ENCODE measurements at regions not wholly inside any gene's neighbourhood (a gene's known extent, or its start where the extent isn't known, plus 50 kb on each side); places are given as distances from the start of the nearest gene placed in this dataset.
"Not testable (repeated sequence)": the region's sequence is repeated elsewhere in the genome, so short reads cannot be mapped to it uniquely, and the experiment has no call there.

DNA sequence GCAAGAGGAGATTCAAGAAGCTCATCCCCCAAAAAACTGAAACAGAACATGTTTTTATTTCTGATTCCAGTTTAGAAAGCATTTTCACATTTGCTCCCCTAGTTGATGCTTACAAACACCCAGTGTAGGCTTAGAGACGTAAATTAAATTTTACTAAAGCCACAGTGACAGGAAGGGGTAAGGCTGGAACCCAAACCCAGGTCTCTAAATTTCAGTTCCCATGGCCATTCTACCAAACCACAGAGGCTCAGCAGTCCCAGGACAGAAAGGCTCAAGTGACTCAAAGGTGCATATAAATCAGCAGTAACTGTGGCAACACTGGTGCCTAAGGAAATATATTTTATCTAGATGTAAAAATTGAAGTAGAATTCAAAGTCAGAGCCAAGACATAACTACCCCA, 128.7 kb downstream of the CEP120 start:
- Mint-ChIP-seq H3K27me3 (peaks cover 6% of the 10 kb centered on the region), H3K27ac (no peak overlapping the region), H3K4me1 (no peaks in the 10 kb centered on the region), H3K9me3 (no peaks in the 10 kb centered on the region), H3K4me3 (no peak overlapping the region), H3K36me3 (ENCODE audit: low read depth) (no peaks in the 10 kb centered on the region)
- POLR2A ChIA-PET = no interaction called here
- CTCF ChIA-PET = no interaction called here
- no peak for DNase-seq

DNA sequence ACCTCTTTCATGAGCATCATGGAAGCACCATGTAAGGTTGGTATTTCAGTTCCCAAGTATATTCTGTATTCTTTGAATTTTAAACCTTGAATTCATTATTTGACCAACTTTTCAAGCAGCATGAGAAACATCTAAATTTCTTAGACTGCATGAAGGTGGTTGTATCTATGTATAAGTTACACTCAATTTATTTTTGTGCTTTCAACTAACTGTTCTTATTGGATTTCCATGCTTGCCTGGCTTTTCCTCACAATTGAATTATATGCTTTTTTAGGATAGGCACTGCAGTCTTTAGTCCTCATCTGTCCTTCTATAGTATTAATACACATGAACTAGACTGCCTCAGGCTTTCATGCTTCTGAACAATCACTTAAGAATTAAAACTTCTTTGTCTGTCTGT, 134.0 kb downstream of the CEP120 start:
- CTCF ChIA-PET = no interaction called here
- DNase-seq = no peak
- POLR2A ChIA-PET = no interaction called here
- no peak overlapping the region for H3K27ac Mint-ChIP-seq
- H3K27me3 Mint-ChIP-seq = peaks cover 27% of the 10 kb centered on the region
- no peaks in the 10 kb centered on the region for H3K36me3 Mint-ChIP-seq (ENCODE audit: low read depth)
- H3K9me3 Mint-ChIP-seq = no peaks in the 10 kb centered on the region
- H3K4me3 Mint-ChIP-seq = no peak overlapping the region
- H3K4me1 Mint-ChIP-seq = no peaks in the 10 kb centered on the region

DNA sequence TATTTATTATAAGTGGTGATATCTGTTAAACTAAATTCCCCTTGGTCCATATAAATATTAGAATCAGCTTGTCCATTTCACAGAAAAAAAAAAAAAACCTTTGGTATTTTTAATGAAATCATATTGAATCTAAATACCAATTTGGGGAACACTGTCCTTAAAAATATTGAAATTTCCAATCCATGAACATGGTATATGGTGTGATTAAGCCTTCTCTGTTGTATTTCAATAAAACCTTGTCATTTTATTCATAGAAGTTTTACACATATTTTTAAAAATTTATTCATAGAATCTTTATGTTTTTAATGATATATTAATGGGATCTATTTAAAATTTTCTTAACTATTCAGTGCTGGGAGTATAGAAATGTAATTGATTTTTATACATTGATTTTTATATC, 135.3 kb downstream of the CEP120 start:
- Mint-ChIP-seq H3K36me3 (ENCODE audit: low read depth) (no peaks in the 10 kb centered on the region), H3K9me3 (no peaks in the 10 kb centered on the region), H3K4me3 (no peak overlapping the region), H3K4me1 (no peaks in the 10 kb centered on the region), H3K27me3 (peaks cover 35% of the 10 kb centered on the region), H3K27ac (no peak overlapping the region)
- CTCF ChIA-PET = no interaction called here
- POLR2A ChIA-PET = no interaction called here
- no peak for DNase-seq

DNA sequence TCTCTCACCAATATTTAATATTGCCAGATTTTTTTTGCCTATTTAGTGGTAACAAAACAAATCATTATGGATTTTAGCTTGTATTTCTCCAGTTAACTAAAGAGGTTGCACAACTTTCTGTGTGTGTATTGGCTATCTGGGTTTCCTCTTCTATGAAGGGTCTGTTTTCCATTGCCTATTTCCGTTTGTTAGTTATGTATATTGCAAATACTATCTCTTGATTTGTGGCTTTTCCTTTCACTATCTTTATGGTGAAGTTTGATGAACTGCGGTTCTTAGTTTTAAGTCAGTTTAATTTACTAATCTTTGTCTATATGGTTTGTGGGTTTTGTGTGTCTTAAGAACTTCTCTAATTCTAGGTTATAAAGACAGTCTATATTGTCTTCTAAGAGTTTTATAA, 136.3 kb downstream of the CEP120 start:
- Mint-ChIP-seq H3K27me3 (peaks cover 39% of the 10 kb centered on the region), H3K9me3 (no peaks in the 10 kb centered on the region), H3K4me3 (no peak overlapping the region), H3K4me1 (no peaks in the 10 kb centered on the region), H3K36me3 (ENCODE audit: low read depth) (no peaks in the 10 kb centered on the region), H3K27ac (no peak overlapping the region)
- ChIA-PET POLR2A (no interaction called here), CTCF (no interaction called here)
- no peak for DNase-seq

DNA sequence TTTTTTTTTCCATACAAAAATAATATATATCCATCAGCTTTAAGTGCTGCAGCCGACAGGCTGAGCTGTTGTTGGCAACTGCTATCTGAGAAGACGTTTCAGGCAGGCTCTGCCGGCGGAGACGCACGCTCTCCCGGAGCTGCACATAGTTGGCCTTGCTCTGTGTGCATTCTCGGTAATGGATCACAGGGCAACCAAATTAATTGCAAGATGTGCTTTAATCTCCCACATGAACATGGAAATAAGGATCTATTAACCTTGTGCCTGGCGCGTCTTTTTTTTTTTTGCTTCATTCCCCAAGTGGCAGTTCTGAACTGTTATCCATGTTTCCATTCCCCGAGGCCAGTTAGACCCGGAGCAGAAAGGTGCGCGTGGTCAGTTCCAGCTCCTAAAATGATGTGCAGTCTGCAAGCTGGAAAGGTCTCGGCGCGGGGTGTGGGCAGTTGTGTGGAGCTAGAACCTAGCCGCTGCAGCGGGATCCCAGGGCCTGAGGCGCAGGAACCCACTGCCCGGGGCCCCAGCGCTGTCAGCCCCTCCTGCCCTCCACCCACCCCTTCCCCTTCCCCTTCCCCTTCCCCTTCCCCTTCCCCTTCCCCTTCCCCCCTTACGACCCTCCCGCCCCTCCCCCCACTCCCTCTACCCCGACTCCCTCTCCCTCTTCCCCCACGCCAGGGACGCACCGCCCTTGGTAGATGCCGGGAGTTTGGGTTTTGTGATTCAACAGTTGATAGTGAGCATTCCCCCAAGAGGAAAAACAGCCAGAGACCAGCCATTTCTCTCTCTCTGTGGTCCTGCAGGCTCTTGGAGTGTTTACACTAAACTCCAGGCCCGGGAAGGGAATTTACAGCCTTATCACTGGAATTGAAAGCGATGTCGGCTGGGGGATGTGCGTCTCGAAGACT, 137.8 kb downstream of the CEP120 start:
- Mint-ChIP-seq H3K4me3 (no peak overlapping the region), H3K4me1 (no peaks in the 10 kb centered on the region), H3K27ac (no peak overlapping the region), H3K27me3 (peaks cover 36% of the 10 kb centered on the region), H3K9me3 (no peaks in the 10 kb centered on the region), H3K36me3 (ENCODE audit: low read depth) (no peaks in the 10 kb centered on the region)
- no peak for DNase-seq
- ChIA-PET POLR2A (no interaction called here), CTCF (interaction anchor here (0.6 to 0.7 kb wide), 2 partner anchors 54 to 1295 kb away, joined by 3 read pairs; no protein-coding TSS in a partner anchor)

DNA sequence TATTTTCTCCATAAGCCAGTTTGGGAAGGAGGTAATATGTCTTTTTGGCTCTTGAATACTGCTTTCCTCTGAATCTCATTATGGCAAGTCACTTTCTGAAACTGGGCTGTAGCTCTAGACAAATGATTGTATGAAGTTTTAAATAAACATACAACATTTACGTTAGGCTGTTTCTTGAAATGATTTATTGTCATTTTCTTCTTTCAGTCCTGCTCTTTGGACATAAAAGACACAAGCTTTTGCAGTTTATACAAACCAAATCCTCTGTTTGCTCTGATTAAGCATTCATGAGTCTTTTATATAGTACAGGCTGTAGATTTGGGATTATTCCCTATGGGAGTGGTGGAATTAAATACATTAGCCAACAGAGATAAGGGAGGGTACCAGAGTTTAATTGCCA, 139.7 kb downstream of the CEP120 start:
- DNase-seq = no peak
- CTCF ChIA-PET = interaction anchor here (0.6 kb wide), 1 partner anchor 139 kb away, joined by 4 read pairs; no protein-coding TSS in a partner anchor
- H3K36me3 Mint-ChIP-seq (ENCODE audit: low read depth) = no peaks in the 10 kb centered on the region

DNA sequence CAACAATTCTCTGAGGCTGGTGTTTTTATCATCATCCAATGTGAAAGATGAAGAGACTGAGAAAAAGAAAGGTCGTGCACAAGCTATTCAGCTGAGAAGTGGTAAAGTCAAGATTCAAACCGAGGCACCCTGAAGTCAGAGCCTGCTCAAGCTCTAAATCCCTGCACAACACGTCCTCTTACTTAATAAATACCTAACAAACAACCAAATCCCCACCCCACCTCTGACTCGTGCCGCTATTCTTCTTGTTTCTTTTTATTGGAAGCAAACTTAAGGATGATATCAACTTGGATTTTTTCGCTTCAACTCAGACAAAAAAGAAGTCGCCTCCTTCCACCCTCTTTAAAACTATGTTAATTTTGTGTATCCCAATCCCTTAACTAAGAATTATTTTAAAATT, 140.2 kb downstream of the CEP120 start:
- Mint-ChIP-seq H3K27me3 (peaks cover 38% of the 10 kb centered on the region), H3K4me1 (no peaks in the 10 kb centered on the region), H3K4me3 (no peak overlapping the region), H3K36me3 (ENCODE audit: low read depth) (no peaks in the 10 kb centered on the region), H3K9me3 (no peaks in the 10 kb centered on the region), H3K27ac (no peak overlapping the region)
- no peak for DNase-seq
- ChIA-PET POLR2A (no interaction called here), CTCF (interaction anchor here (0.6 kb wide), 1 partner anchor 138 kb away, joined by 4 read pairs; no protein-coding TSS in a partner anchor)

More for the DNA sequence above, 139.7 kb downstream of the CEP120 start:
- POLR2A ChIA-PET = no interaction called here
- no peaks in the 10 kb centered on the region for H3K4me1 Mint-ChIP-seq
- no peaks in the 10 kb centered on the region for H3K9me3 Mint-ChIP-seq
- no peak overlapping the region for H3K27ac Mint-ChIP-seq
- peaks cover 38% of the 10 kb centered on the region for H3K27me3 Mint-ChIP-seq
- no peak overlapping the region for H3K4me3 Mint-ChIP-seq

DNA sequence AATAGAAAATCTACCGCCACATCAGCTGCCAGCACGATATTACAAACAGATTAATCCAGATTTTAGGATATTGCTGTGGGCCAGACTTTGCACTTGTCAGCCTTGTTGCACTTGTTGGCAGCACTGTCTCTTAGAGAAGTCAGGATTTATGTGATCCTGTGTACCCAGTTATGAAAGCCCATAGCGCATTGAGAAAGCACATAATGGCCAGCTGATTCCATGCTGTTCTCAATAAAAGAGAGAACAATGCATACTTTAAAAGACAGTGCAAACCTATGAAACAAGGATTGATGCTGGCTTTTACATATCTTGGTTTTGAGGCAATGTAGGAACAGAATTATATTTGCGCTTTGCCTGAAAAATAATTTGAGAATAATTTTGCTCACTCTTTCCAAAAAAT, 140.8 kb downstream of the CEP120 start:
- POLR2A ChIA-PET = no interaction called here
- Mint-ChIP-seq H3K4me1 (no peaks in the 10 kb centered on the region), H3K36me3 (ENCODE audit: low read depth) (no peaks in the 10 kb centered on the region), H3K4me3 (no peak overlapping the region), H3K27ac (no peak overlapping the region), H3K9me3 (no peaks in the 10 kb centered on the region), H3K27me3 (peaks cover 38% of the 10 kb centered on the region)
- DNase-seq = no peak
- CTCF ChIA-PET = no interaction called here

DNA sequence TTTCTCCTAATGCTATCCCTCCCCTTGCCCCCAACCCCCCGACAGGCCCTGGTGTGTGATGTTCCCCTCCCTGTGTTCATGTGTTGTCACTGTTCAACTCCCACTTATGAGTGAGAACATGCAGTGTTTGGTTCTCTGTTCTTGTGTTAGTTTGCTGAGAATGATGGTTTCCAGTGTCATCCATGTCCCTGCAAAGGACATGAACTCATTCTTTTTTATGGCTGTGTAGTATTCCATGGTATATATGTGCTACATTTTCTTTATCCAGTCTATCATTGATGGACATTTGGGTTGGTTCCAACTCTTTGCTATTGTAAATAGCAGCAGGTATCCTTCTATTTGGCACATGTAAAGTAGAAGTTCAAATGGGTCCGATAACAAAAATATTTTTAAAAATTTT, 142.3 kb downstream of the CEP120 start:
- H3K9me3 Mint-ChIP-seq; H3K4me3 Mint-ChIP-seq; DNase-seq; H3K27ac Mint-ChIP-seq; H3K4me1 Mint-ChIP-seq; CTCF ChIA-PET; H3K36me3 Mint-ChIP-seq (ENCODE audit: low read depth); POLR2A ChIA-PET: not testable (repeated sequence)
- peaks cover 27% of the 10 kb centered on the region for H3K27me3 Mint-ChIP-seq

DNA sequence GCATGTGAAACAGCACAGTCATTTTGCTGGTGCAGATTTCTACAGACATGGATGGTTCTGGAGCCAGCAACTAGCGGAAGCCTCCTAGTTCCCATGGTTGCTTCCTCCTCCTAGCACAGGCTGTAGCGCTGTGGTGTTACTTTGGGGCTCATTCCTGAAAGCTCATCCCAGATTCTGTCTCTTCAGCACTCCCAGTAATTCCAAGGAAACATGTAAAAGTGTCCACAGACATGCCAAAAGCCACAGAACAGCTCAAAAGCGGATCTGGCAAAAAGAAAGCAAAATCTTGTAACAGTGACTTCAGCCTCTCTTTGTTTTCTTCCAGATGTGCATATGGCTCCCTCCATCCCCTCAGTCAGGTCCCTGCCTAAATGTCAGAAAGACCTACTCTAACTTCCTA, 144.1 kb downstream of the CEP120 start:
- no peak overlapping the region for H3K4me3 Mint-ChIP-seq
- no peak overlapping the region for H3K27ac Mint-ChIP-seq
- no peaks in the 10 kb centered on the region for H3K4me1 Mint-ChIP-seq
- no peak for DNase-seq
- ChIA-PET POLR2A (no interaction called here), CTCF (no interaction called here)
- H3K27me3 Mint-ChIP-seq = peaks cover 20% of the 10 kb centered on the region
- H3K9me3 Mint-ChIP-seq = no peaks in the 10 kb centered on the region
- H3K36me3 Mint-ChIP-seq (ENCODE audit: low read depth) = no peaks in the 10 kb centered on the region

DNA sequence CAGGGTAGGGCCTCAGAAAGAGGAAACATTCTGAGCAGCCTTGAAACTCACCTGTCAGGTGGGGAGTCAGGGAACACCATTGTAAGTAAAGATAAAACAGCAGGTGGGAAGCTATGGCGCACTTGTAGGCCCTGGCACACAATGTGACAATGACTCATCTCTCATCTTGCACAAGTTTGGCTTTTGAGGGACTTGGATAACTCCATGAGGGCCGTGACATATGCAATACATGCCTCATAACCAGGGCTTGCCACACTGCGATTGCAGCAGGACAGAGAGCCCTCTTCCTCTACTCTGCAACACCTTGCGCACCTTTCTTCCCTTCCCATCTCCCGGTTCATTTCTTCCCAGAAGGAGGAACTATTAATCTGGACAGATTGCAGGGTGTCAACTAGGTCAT, 144.9 kb downstream of the CEP120 start:
- Mint-ChIP-seq H3K36me3 (ENCODE audit: low read depth) (no peaks in the 10 kb centered on the region), H3K4me1 (no peaks in the 10 kb centered on the region), H3K27ac (no peak overlapping the region), H3K4me3 (no peak overlapping the region), H3K9me3 (no peaks in the 10 kb centered on the region), H3K27me3 (peaks cover 14% of the 10 kb centered on the region)
- DNase-seq = no peak
- ChIA-PET POLR2A (no interaction called here), CTCF (no interaction called here)

DNA sequence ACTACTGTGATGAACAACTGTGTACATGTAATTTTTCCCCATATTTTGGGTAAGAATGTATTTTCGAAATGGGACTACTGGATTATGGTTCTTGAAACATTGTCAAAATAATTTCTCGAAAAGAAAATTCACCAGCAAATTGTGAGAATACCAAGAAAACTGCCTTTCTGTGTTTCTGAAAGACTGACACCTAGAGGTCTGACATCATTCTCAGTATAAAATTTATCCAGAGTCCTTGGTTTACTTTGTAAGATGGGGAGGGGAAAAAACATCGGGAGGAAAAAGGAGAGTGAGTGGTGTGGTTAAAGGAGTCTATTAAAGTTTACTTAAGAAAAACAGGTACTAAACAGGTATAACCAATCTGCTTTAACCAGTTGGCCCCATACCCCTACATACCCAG, 149.2 kb downstream of the CEP120 start:
- Mint-ChIP-seq H3K9me3 (no peaks in the 10 kb centered on the region), H3K27ac (no peak overlapping the region), H3K36me3 (ENCODE audit: low read depth) (no peaks in the 10 kb centered on the region), H3K27me3 (peaks cover 4% of the 10 kb centered on the region), H3K4me3 (no peak overlapping the region), H3K4me1 (no peaks in the 10 kb centered on the region)
- DNase-seq = no peak
- ChIA-PET CTCF (no interaction called here), POLR2A (no interaction called here)

DNA sequence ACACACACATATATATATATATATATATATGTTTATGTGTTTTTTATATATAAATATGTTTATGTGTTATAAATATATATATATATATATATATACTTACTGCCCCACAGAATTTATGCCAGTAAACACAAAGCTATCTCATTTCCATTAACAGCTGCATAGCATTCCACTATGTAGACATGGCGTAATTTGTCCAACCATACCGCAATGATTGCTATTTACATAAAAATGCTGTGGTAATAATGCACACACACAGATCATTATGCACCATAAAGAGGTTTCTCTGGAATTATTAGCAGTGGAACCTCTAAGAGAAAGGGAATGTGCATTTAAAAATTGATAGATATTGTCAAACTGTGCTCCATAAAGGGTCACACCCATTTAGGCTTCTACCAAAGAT, 150.1 kb downstream of the CEP120 start:
- H3K36me3 Mint-ChIP-seq (ENCODE audit: low read depth) = no peaks in the 10 kb centered on the region
- POLR2A ChIA-PET = no interaction called here
- peaks cover 4% of the 10 kb centered on the region for H3K27me3 Mint-ChIP-seq
- H3K9me3 Mint-ChIP-seq = no peaks in the 10 kb centered on the region
- no peaks in the 10 kb centered on the region for H3K4me1 Mint-ChIP-seq
- no peak overlapping the region for H3K27ac Mint-ChIP-seq
- DNase-seq = no peak
- CTCF ChIA-PET = no interaction called here
- H3K4me3 Mint-ChIP-seq = no peak overlapping the region

DNA sequence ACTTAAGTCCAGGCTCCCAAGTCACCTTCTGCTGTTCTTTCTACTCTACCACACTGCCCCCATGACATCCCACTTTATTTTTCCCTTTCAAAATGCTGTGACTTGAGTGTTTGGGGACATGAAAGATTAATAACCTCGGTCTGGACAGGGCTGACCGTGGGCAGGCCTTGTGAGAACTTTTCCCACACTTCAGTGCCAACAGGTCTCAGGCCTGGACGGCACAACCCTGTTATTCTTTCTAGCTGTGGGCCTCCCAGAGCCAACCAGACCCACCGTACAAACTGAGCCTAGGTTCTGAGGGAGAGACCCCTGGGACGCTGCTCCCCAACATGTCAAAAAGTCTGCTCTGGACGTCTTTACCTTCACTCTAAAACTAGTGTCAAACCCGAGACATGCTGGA, 153.4 kb downstream of the CEP120 start:
- CTCF ChIA-PET = no interaction called here
- Mint-ChIP-seq H3K4me3 (no peak overlapping the region), H3K9me3 (no peaks in the 10 kb centered on the region), H3K36me3 (ENCODE audit: low read depth) (no peaks in the 10 kb centered on the region), H3K27me3 (no peaks in the 10 kb centered on the region), H3K27ac (no peak overlapping the region), H3K4me1 (no peaks in the 10 kb centered on the region)
- POLR2A ChIA-PET = no interaction called here
- DNase-seq = no peak

Data from activated CD4-positive, alpha-beta memory T cell treated with anti-CD3 and anti-CD28 coated beads, Interleukin-2, amount 10 ng/mL, durations not matched to agents 7 days and 5 days (primary cell).